ENCODE measurements at regions not wholly inside any gene's neighbourhood (a gene's known extent, or its start where the extent isn't known, plus 50 kb on each side); places are given as distances from the start of the nearest gene placed in this dataset.

DNA sequence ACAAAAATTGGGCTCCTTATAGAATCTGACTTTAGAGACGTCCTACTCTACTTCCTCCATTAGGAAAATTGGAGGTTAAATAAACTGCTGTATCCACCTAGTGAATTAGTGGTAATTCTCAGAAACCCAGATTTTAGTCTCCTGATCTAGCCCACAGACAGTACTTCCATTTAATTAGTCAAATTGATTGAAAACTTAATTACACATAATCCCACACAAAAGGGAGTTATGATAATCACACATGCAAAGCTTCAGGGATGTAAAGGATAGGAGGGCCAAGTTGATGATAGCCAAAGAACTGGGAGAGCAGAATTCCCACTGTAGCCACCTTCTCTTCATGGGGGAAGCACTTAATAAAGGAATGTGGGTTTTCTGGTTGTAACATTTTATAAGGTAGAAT is 471.9 kb downstream of the TMEM182 start:
- TF ChIP-seq, protein P1, sequence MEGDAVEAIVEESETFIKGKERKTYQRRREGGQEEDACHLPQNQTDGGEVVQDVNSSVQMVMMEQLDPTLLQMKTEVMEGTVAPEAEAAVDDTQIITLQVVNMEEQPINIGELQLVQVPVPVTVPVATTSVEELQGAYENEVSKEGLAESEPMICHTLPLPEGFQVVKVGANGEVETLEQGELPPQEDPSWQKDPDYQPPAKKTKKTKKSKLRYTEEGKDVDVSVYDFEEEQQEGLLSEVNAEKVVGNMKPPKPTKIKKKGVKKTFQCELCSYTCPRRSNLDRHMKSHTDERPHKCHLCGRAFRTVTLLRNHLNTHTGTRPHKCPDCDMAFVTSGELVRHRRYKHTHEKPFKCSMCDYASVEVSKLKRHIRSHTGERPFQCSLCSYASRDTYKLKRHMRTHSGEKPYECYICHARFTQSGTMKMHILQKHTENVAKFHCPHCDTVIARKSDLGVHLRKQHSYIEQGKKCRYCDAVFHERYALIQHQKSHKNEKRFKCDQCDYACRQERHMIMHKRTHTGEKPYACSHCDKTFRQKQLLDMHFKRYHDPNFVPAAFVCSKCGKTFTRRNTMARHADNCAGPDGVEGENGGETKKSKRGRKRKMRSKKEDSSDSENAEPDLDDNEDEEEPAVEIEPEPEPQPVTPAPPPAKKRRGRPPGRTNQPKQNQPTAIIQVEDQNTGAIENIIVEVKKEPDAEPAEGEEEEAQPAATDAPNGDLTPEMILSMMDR (IDR thresholded peaks at IDR 0.05), result no peak
- TF ChIP-seq POLR2A (IDR thresholded peaks at IDR 0.05), result no peak
- Histone ChIP-seq H3K27ac (no peak overlapping the region), H3K4me1 (no peaks in the 10 kb centered on the region), H3K9me3 (no peaks in the 10 kb centered on the region), H3K27me3 (no peaks in the 10 kb centered on the region), H3K36me3 (no peaks in the 10 kb centered on the region), H3K4me3 (no peak overlapping the region)
- no peak for DNase-seq
- intact Hi-C loops (cut with DNase I; ENCODE audit: low total_unique reads), result no loop called here

DNA sequence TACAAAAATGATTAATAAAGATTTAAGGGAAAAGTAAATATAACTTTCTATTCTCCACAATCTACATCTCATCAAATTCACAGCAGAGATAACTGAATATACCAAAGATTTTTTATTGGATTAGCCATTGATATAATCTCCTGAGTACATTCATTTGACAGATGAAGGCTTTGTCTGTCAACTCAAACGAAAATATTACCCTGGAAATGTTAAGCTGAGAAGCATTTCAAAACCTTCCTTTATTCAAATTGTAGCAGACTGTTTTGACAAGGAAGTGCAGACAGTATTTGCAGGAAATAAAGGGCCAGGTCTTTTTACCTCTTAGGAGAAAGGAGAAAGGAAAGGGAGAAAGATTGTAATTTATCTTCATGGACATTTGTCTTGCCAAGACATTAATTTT is 473.5 kb downstream of the TMEM182 start:
- no peak overlapping the region for H3K4me3 ChIP-seq
- H3K27me3 ChIP-seq, result no peaks in the 10 kb centered on the region
- H3K4me1 ChIP-seq, result no peaks in the 10 kb centered on the region
- H3K36me3 ChIP-seq, result no peaks in the 10 kb centered on the region
- intact Hi-C loops (cut with DNase I; ENCODE audit: low total_unique reads), result no loop called here
- no peak for TF ChIP-seq POLR2A (IDR thresholded peaks at IDR 0.05)
- TF ChIP-seq, protein P1 (IDR thresholded peaks at IDR 0.05), result no peak
- no peaks in the 10 kb centered on the region for H3K9me3 ChIP-seq
- no peak overlapping the region for H3K27ac ChIP-seq
- no peak for DNase-seq

DNA sequence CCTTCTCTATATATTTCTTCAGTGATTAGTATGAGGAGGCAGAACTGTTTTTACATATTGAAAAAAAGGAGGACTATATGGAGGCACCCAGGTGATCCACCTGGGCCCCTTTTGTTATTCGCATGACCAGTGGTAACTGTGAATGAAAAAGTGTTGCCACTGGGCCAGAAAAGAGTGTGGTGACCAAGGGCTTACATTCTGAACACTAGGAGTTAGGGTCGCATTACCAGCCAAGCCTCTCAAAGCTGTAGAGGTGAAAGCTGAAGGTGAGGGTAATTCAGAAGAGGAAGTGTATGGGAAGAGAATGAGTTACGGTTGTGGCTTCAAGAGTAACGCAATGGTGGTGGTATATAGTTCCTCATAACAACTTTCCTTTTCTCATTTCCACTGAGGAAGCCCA is 487.6 kb downstream of the TMEM182 start:
- Histone ChIP-seq H3K4me3 (no peak overlapping the region), H3K27me3 (no peaks in the 10 kb centered on the region), H3K4me1 (no peaks in the 10 kb centered on the region), H3K27ac (no peak overlapping the region), H3K36me3 (no peaks in the 10 kb centered on the region), H3K9me3 (no peaks in the 10 kb centered on the region)
- TF ChIP-seq, protein P1 (IDR thresholded peaks at IDR 0.05), result no peak
- no peak for TF ChIP-seq POLR2A (IDR thresholded peaks at IDR 0.05)
- no peak for DNase-seq
- intact Hi-C loops (cut with DNase I; ENCODE audit: low total_unique reads), result no loop called here

DNA sequence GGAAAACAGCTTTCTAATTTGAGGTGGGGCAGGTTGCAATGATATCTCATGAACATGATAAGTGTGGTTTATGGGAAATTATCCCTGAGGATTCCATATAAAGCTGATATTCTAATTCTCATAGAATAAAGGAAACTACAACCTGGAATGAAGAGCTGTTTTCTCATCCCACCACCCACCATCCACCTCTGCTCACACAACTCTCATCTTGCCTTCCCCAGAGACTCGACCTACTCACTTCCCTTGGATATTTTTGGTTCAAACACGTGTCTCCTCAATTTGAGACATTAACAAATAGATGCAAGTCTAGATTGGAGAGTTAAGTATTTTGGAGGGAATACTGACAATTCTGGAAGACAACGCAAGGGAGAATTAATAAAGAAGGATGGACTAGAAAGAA is 490.9 kb downstream of the TMEM182 start:
- H3K36me3 ChIP-seq, result no peaks in the 10 kb centered on the region
- intact Hi-C loops (cut with DNase I; ENCODE audit: low total_unique reads), result no loop called here
- no peaks in the 10 kb centered on the region for H3K27me3 ChIP-seq
- no peaks in the 10 kb centered on the region for H3K9me3 ChIP-seq
- H3K4me3 ChIP-seq, result no peak overlapping the region
- no peak overlapping the region for H3K27ac ChIP-seq
- no peak for DNase-seq
- H3K4me1 ChIP-seq, result no peaks in the 10 kb centered on the region
- TF ChIP-seq POLR2A (IDR thresholded peaks at IDR 0.05), result no peak
- TF ChIP-seq, protein P1 (IDR thresholded peaks at IDR 0.05), result no peak

DNA sequence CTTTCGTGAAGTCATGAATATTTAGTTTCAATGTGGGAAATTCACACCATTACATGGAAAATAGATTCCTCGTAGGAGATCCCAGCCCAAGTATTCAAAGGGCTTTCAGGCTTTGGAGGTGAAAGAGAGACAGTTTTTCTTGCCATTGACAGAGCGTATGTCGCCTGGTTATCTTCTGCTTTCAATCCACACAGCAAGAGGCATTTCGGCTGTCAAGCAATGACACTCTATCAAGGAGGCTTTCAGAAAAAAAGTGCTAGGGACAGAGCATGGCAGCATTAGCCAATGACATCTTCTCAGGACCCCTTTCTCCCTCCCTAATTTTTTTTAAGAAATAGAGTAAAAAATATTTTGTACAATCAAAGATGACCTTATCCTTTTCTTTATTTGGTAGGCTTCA is 492.8 kb downstream of the TMEM182 start:
- no peaks in the 10 kb centered on the region for H3K9me3 ChIP-seq
- DNase-seq, result no peak
- no peaks in the 10 kb centered on the region for H3K4me1 ChIP-seq
- H3K4me3 ChIP-seq, result no peak overlapping the region
- no peaks in the 10 kb centered on the region for H3K27me3 ChIP-seq
- intact Hi-C loops (cut with DNase I; ENCODE audit: low total_unique reads), result no loop called here
- TF ChIP-seq POLR2A (IDR thresholded peaks at IDR 0.05), result no peak
- TF ChIP-seq, protein P1 (IDR thresholded peaks at IDR 0.05), result no peak
- no peak overlapping the region for H3K27ac ChIP-seq
- H3K36me3 ChIP-seq, result no peaks in the 10 kb centered on the region
